ENCODE measurements at regions not wholly inside any gene's neighbourhood (a gene's known extent, or its start where the extent isn't known, plus 50 kb on each side); places are given as distances from the start of the nearest gene placed in this dataset.

DNA sequence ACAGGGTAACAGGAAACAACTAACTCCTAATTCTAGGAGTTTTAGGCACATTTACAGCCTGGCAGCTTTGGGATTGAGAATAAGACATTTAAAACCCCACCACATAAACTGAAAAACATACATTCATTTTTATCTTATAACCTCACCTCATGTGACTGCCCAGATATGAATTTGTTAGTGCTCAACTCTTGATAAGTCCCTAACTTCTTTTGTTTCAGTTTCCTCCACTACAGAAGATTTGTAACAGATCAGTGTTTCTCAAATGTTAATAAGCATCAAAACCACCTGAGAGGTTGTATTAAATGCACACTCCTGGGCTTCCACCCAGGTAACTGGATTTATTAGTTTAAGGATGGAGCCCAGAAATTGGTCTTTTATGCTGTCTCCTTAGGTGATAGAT lies 190.1 kb upstream of the ARID1B start:
- TF ChIP-seq, protein P1, sequence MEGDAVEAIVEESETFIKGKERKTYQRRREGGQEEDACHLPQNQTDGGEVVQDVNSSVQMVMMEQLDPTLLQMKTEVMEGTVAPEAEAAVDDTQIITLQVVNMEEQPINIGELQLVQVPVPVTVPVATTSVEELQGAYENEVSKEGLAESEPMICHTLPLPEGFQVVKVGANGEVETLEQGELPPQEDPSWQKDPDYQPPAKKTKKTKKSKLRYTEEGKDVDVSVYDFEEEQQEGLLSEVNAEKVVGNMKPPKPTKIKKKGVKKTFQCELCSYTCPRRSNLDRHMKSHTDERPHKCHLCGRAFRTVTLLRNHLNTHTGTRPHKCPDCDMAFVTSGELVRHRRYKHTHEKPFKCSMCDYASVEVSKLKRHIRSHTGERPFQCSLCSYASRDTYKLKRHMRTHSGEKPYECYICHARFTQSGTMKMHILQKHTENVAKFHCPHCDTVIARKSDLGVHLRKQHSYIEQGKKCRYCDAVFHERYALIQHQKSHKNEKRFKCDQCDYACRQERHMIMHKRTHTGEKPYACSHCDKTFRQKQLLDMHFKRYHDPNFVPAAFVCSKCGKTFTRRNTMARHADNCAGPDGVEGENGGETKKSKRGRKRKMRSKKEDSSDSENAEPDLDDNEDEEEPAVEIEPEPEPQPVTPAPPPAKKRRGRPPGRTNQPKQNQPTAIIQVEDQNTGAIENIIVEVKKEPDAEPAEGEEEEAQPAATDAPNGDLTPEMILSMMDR (conservative IDR thresholded peaks at IDR 0.05; ENCODE audit: low read depth in 2 of 2), result no peak
- TF ChIP-seq EZH2 (IDR thresholded peaks at IDR 0.05; ENCODE audit: low read depth, unreplicated experiment), result no peak
- TF ChIP-seq POLR2AphosphoS5 (IDR thresholded peaks at IDR 0.05; ENCODE audit: low read depth), result no peak

Data from GM23338 (cell line).